ENCODE measurements at regions not wholly inside any gene's neighbourhood (a gene's known extent, or its start where the extent isn't known, plus 50 kb on each side); places are given as distances from the start of the nearest gene placed in this dataset.

- intact Hi-C loops (cut with micrococcal nuclease), result no loop called here
Measured at GRCh38 chr9:109597496-109597895, 99.4 kb upstream of the PTPN3 start.

- intact Hi-C loops (cut with micrococcal nuclease), result no loop called here
Measured at GRCh38 chr9:109599131-109599530, 101.0 kb upstream of the PTPN3 start.

- intact Hi-C loops (cut with micrococcal nuclease), result no loop called here
Measured at GRCh38 chr9:109599711-109600110, 101.6 kb upstream of the PTPN3 start.

- intact Hi-C loops (cut with micrococcal nuclease), result no loop called here
Measured at GRCh38 chr9:109600142-109600541, 102.0 kb upstream of the PTPN3 start.

- intact Hi-C loops (cut with micrococcal nuclease), result no loop called here
Measured at GRCh38 chr9:109601181-109601580, 103.1 kb upstream of the PTPN3 start.

- intact Hi-C loops (cut with micrococcal nuclease), result no loop called here
Measured at GRCh38 chr9:109602987-109603386, 104.9 kb upstream of the PTPN3 start.

GRCh38 chr9:109604131-109604530 is 106.0 kb upstream of the PTPN3 start:
- intact Hi-C loops (cut with micrococcal nuclease), result no loop called here

GRCh38 chr9:109604781-109605180 is 106.7 kb upstream of the PTPN3 start:
- intact Hi-C loops (cut with micrococcal nuclease), result no loop called here

- intact Hi-C loops (cut with micrococcal nuclease), result no loop called here
Measured at GRCh38 chr9:109609060-109609459, 111.0 kb upstream of the PTPN3 start.

GRCh38 chr9:109616571-109617120 is 118.5 kb upstream of the PTPN3 start:
- intact Hi-C loops (cut with micrococcal nuclease), result no loop called here

- intact Hi-C loops (cut with micrococcal nuclease), result no loop called here
Measured at GRCh38 chr9:109619310-109619709, 121.2 kb upstream of the PTPN3 start.

GRCh38 chr9:109624143-109624542 is 126.0 kb upstream of the PTPN3 start:
- intact Hi-C loops (cut with micrococcal nuclease), result no loop called here

- intact Hi-C loops (cut with micrococcal nuclease), result no loop called here
Measured at GRCh38 chr9:109624896-109625295, 126.8 kb upstream of the PTPN3 start.

GRCh38 chr9:109627042-109627441 is 128.9 kb upstream of the PTPN3 start:
- intact Hi-C loops (cut with micrococcal nuclease), result no loop called here

- intact Hi-C loops (cut with micrococcal nuclease), result no loop called here
Measured at GRCh38 chr9:109629615-109630014, 131.5 kb upstream of the PTPN3 start.

- intact Hi-C loops (cut with micrococcal nuclease), result no loop called here
Measured at GRCh38 chr9:109632817-109633216, 134.7 kb upstream of the PTPN3 start.

GRCh38 chr9:109639674-109640579 is 140.1 kb upstream of the PALM2AKAP2 start:
- intact Hi-C loops (cut with micrococcal nuclease), result no loop called here

GRCh38 chr9:109640580-109641371 is 139.2 kb upstream of the PALM2AKAP2 start:
- intact Hi-C loops (cut with micrococcal nuclease), result no loop called here

GRCh38 chr9:109641372-109641659 is 138.7 kb upstream of the PALM2AKAP2 start:
- intact Hi-C loops (cut with micrococcal nuclease), result no loop called here

GRCh38 chr9:109652112-109652511 is 127.9 kb upstream of the PALM2AKAP2 start:
- intact Hi-C loops (cut with micrococcal nuclease), result no loop called here

- intact Hi-C loops (cut with micrococcal nuclease), result loop anchor here (1.0 kb wide), 1 partner anchor 79 kb away; no protein-coding TSS in a partner anchor
Measured at GRCh38 chr9:109652971-109653370, 127.0 kb upstream of the PALM2AKAP2 start.

- intact Hi-C loops (cut with micrococcal nuclease), result loop anchor here (1.0 kb wide), 1 partner anchor 79 kb away; no protein-coding TSS in a partner anchor
Measured at GRCh38 chr9:109653470-109653869, 126.5 kb upstream of the PALM2AKAP2 start.
